ENCODE measurements at regions not wholly inside any gene's neighbourhood (a gene's known extent, or its start where the extent isn't known, plus 50 kb on each side); places are given as distances from the start of the nearest gene placed in this dataset.

DNA sequence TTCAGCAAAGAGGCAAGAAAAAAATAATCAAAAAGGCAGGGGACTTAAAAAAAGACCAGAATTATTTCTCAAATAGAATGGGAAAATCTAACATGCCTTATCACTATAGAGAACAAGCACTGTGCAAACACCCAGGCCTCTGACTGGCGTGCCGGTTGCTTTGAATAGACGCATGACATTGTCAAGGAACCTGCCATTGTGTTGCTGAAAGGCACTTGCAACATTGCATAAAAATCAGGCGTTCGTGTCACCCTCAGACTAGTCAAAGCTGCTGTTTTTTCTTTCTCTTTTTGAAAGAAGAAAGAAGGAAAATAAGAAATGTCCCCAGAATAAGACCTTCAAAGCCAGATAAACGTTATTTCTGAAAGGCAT, 549.3 kb upstream of the CADM1 start:
- TF ChIP-seq EZH2 (IDR thresholded peaks at IDR 0.05; ENCODE audit: low read length, missing control alignments), result no peak
- TF ChIP-seq, protein P1, sequence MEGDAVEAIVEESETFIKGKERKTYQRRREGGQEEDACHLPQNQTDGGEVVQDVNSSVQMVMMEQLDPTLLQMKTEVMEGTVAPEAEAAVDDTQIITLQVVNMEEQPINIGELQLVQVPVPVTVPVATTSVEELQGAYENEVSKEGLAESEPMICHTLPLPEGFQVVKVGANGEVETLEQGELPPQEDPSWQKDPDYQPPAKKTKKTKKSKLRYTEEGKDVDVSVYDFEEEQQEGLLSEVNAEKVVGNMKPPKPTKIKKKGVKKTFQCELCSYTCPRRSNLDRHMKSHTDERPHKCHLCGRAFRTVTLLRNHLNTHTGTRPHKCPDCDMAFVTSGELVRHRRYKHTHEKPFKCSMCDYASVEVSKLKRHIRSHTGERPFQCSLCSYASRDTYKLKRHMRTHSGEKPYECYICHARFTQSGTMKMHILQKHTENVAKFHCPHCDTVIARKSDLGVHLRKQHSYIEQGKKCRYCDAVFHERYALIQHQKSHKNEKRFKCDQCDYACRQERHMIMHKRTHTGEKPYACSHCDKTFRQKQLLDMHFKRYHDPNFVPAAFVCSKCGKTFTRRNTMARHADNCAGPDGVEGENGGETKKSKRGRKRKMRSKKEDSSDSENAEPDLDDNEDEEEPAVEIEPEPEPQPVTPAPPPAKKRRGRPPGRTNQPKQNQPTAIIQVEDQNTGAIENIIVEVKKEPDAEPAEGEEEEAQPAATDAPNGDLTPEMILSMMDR (conservative IDR thresholded peaks at IDR 0.05 in 1 of 2, IDR thresholded peaks at IDR 0.05 in 1 of 2; ENCODE audit: low read depth in 1 of 2, low read length in 2 of 2), result no peak
- no peak overlapping the region for H3K4me3 ChIP-seq (replicated peaks in 1 of 4; ENCODE audit: control extremely low read depth in 1 of 4, insufficient read depth in 1 of 4, low read depth in 3 of 4, low read length in 4 of 4)
- H3K9me3 ChIP-seq (ENCODE audit: control insufficient read depth, insufficient read depth, low read depth, low read length), result no peaks in the 10 kb centered on the region
- no peaks in the 10 kb centered on the region for H4K20me1 ChIP-seq (ENCODE audit: control insufficient read depth, extremely low read depth, insufficient read depth, low read length)
- H3K79me2 ChIP-seq (ENCODE audit: control insufficient read depth, insufficient read depth, low read length), result no peaks in the 10 kb centered on the region
- H2AFZ ChIP-seq (ENCODE audit: low read length), result no peak overlapping the region
- no peak for DNase-seq (ENCODE audit: low read depth in 2 of 2)
- no peaks in the 10 kb centered on the region for H3K4me1 ChIP-seq (ENCODE audit: control insufficient read depth, extremely low read depth, insufficient read depth, low read length)
- H3K27me3 ChIP-seq (ENCODE audit: control insufficient read depth, insufficient read depth, low read length), result no peaks in the 10 kb centered on the region
- no peak overlapping the region for H3K4me2 ChIP-seq (ENCODE audit: extremely low read depth, insufficient read depth, low read length)
- H3K36me3 ChIP-seq (ENCODE audit: control insufficient read depth, insufficient read depth, low read length), result no peaks in the 10 kb centered on the region
- no peak overlapping the region for H3K9ac ChIP-seq (ENCODE audit: insufficient read depth, low read length)
- no peak overlapping the region for H3K27ac ChIP-seq (ENCODE audit: insufficient read depth, low read length)

DNA sequence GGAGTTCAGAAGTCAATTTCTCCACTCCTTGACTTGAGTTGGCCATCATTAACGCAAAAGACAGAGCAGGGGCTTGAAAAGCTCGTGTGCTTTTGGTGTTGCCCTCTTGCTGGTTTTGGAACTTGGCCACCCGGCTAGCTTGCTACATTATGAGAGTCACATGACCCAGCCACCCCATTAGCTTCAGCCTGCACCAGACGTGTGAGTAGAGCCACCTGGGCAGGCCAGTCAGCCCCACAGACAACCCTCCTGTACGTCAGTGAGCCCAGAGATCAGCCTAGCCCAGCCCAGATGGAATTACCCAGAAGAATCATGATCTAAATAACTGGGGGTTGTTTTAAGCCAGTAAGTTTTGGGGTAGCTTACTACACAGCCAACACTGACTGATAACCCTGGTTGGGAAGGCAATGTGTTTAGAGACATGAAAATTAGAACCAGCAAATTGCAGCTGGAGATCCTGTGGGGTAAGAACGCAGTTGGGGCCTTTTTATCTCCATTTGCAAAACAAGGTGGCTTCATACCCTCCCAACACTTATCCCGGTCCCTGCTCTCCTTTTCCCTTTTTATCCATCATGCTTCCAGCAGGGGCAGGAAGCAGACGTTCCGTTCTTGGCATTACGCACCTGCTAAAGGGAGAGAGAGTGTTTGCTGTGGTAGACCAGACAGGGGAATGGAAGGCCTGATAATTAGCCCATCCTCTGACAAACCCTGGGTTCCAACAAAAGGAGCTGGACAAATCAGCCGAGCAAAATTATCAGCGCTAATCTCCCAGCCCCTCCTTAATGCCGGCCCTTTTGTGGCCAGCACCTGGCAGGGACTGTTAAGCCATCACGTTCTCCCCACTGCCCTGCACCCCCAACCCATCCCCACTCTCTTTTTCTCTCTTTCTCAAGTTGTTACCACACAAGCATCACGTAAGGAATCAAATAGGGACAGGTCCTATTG, 548.7 kb upstream of the CADM1 start:
- Histone ChIP-seq H3K4me3 (replicated peaks in 1 of 4; ENCODE audit: control extremely low read depth in 1 of 4, insufficient read depth in 1 of 4, low read depth in 3 of 4, low read length in 4 of 4) (no peak overlapping the region), H3K36me3 (ENCODE audit: control insufficient read depth, insufficient read depth, low read length) (no peaks in the 10 kb centered on the region), H3K9me3 (ENCODE audit: control insufficient read depth, insufficient read depth, low read depth, low read length) (no peaks in the 10 kb centered on the region), H3K27me3 (ENCODE audit: control insufficient read depth, insufficient read depth, low read length) (no peaks in the 10 kb centered on the region), H3K4me1 (ENCODE audit: control insufficient read depth, extremely low read depth, insufficient read depth, low read length) (no peaks in the 10 kb centered on the region), H3K4me2 (ENCODE audit: extremely low read depth, insufficient read depth, low read length) (no peak overlapping the region), H3K79me2 (ENCODE audit: control insufficient read depth, insufficient read depth, low read length) (no peaks in the 10 kb centered on the region), H4K20me1 (ENCODE audit: control insufficient read depth, extremely low read depth, insufficient read depth, low read length) (no peaks in the 10 kb centered on the region), H3K9ac (ENCODE audit: insufficient read depth, low read length) (no peak overlapping the region), H2AFZ (ENCODE audit: low read length) (no peak overlapping the region), H3K27ac (ENCODE audit: insufficient read depth, low read length) (no peak overlapping the region)
- DNase-seq (ENCODE audit: low read depth in 2 of 2), result no peak
- no peak for TF ChIP-seq EZH2 (IDR thresholded peaks at IDR 0.05; ENCODE audit: low read length, missing control alignments)
- TF ChIP-seq, protein P1 (conservative IDR thresholded peaks at IDR 0.05 in 1 of 2, IDR thresholded peaks at IDR 0.05 in 1 of 2; ENCODE audit: low read depth in 1 of 2, low read length in 2 of 2), result no peak

DNA sequence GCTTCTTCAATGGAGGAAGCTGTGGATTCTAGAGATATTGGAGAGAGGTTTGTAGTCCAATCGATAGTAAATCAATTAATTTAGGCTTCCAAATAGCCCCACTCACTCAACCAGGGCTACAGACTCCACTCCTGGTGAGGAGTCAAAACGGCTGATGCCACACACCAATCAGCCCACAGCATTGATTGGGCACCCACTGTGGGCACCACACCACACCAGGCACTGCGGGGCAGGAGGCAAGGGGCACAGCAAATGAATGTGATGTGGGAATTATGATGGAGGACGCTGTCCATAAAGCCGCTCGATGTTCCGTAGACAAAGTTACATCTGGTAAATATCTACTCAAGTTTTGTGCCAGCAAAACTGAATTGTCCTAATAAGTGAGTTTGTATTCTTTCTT, 547.3 kb upstream of the CADM1 start:
- Histone ChIP-seq H3K4me2 (ENCODE audit: extremely low read depth, insufficient read depth, low read length) (no peak overlapping the region), H2AFZ (ENCODE audit: low read length) (no peak overlapping the region), H3K27ac (ENCODE audit: insufficient read depth, low read length) (no peak overlapping the region), H4K20me1 (ENCODE audit: control insufficient read depth, extremely low read depth, insufficient read depth, low read length) (no peaks in the 10 kb centered on the region), H3K9me3 (ENCODE audit: control insufficient read depth, insufficient read depth, low read depth, low read length) (no peaks in the 10 kb centered on the region), H3K79me2 (ENCODE audit: control insufficient read depth, insufficient read depth, low read length) (no peaks in the 10 kb centered on the region), H3K4me1 (ENCODE audit: control insufficient read depth, extremely low read depth, insufficient read depth, low read length) (no peaks in the 10 kb centered on the region), H3K9ac (ENCODE audit: insufficient read depth, low read length) (no peak overlapping the region), H3K36me3 (ENCODE audit: control insufficient read depth, insufficient read depth, low read length) (no peaks in the 10 kb centered on the region), H3K27me3 (ENCODE audit: control insufficient read depth, insufficient read depth, low read length) (no peaks in the 10 kb centered on the region), H3K4me3 (replicated peaks in 1 of 4; ENCODE audit: control extremely low read depth in 1 of 4, insufficient read depth in 1 of 4, low read depth in 3 of 4, low read length in 4 of 4) (no peak overlapping the region)
- no peak for TF ChIP-seq EZH2 (IDR thresholded peaks at IDR 0.05; ENCODE audit: low read length, missing control alignments)
- TF ChIP-seq, protein P1 (conservative IDR thresholded peaks at IDR 0.05 in 1 of 2, IDR thresholded peaks at IDR 0.05 in 1 of 2; ENCODE audit: low read depth in 1 of 2, low read length in 2 of 2), result no peak
- DNase-seq (ENCODE audit: low read depth in 2 of 2), result no peak
